ENCODE measurements at regions not wholly inside any gene's neighbourhood (a gene's known extent, or its start where the extent isn't known, plus 50 kb on each side); places are given as distances from the start of the nearest gene placed in this dataset.
A peak's percentile ranks its signal among the peaks of the same experiment; 100 is the strongest.

DNA sequence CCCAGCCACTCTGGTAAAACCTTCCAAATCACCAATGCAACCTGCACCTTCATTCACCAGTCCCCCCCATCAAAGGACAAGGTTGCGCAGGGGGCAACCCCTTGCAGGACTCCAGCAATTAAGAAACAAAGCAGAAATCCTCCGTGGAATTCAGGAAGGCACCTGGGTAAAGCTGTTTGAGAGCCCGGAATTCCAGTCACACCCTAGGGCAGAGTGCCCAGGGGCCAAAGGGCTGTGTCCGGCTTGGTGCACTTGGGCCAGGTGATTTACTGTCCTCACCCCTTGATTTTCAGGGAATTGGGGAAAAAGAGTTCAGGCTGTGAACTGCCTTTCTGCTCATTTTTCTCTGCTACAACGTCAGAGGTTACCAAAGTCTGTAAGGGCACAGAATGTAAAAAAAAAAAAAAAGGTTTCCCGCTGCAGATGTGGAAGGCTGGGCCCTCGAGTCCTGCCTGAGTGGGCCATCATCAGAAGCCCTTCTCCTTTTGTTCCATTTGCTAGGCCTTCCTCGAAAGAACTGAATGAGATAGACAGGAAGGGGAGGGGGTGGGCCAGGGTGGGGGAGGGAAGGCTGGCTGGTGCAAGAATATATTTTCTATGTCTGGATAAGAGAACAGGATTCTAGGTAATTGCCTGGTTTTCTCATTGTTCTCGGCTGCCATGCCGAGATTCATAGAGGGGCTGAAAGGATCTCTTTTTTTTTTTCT is 266.5 kb upstream of the PSMD7 start:
- no peak for DNase-seq

DNA sequence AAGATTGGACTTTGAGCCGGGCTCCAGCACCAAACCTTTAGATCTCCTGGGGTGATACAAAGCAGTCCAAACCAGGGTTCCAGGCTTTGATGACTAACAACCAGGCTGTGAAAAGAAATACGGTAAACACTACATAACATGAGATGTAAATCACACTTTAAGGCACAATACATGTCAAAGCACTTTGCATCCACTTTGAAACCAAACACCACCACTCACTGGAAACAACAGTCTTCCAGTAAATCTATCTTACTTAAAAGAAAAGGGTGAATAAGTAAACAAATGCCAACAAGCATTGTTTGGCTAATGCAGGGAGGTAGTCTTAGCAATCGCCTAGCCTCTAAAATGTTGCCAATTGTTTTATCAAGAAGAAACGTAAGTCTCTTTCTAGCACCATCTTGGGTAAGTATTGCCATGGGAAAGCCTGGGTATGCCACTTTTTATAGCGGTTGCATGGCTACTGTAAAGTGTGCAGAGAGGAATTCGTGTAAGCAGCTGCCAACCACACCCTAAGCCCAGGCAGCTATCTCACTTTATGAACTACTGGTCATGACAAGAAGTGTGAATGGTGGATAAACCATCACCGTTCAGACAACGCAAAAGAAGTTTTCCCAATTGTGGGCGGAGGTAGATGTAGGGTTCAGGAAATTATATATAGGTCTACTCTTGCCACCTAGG is 267.4 kb upstream of the PSMD7 start:
- no peak for DNase-seq

GRCh38 chr16:74026373-74027281 is 270.0 kb upstream of the PSMD7 start:
- DNase-seq, result no peak

- no peak for DNase-seq
These were observed 271.7 kb upstream of the PSMD7 start for GRCh38 chr16:74024953-74025352.

GRCh38 chr16:74020095-74020670 is 276.4 kb upstream of the PSMD7 start:
- DNase-seq, result no peak

DNA sequence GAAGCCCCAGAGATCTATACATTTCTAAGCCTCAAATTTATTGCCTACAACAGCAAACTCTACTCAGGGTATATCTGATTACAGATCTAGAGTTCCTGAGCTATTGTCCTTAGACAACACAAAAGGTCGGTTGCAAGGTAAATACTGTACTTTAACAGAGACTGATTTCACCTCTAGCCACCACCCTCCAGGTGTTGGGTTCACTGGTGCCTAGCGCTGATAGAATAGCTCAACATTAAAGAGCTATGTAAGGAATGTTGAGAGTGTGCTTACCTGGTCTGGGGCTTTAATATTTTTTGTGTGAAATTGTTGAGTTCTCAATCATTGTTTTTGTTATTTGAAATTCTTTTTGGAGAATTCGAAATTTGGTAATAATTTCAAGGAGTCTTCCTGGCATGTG is 277.0 kb upstream of the PSMD7 start:
- DNase-seq, result no peak

GRCh38 chr16:74015953-74016352 is 280.7 kb upstream of the PSMD7 start:
- DNase-seq, result no peak

- no peak for DNase-seq
These were observed 297.9 kb upstream of the PSMD7 start for GRCh38 chr16:73998707-73999106.

DNA sequence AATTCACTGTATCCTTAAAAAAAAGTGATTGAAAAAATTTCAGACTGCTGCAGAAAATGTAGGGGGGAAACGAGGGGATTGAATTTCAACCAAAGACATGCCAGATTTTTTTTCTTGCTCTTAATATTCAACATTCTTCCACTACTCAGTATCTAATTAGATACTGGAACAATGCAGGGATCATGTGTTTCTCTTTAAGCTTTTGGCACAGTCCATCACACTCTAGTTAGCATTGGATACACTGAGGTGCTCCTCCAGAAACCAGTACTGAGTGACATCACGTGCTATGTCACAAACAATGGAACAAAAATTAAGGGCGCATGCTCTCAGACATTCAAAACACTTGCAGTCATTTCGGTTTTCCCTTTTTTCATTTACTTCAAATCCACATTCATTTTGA is 298.6 kb upstream of the PSMD7 start:
- DNase-seq, result no peak

- no peak for DNase-seq
These were observed 299.3 kb upstream of the PSMD7 start for GRCh38 chr16:73997340-73997711.

DNA sequence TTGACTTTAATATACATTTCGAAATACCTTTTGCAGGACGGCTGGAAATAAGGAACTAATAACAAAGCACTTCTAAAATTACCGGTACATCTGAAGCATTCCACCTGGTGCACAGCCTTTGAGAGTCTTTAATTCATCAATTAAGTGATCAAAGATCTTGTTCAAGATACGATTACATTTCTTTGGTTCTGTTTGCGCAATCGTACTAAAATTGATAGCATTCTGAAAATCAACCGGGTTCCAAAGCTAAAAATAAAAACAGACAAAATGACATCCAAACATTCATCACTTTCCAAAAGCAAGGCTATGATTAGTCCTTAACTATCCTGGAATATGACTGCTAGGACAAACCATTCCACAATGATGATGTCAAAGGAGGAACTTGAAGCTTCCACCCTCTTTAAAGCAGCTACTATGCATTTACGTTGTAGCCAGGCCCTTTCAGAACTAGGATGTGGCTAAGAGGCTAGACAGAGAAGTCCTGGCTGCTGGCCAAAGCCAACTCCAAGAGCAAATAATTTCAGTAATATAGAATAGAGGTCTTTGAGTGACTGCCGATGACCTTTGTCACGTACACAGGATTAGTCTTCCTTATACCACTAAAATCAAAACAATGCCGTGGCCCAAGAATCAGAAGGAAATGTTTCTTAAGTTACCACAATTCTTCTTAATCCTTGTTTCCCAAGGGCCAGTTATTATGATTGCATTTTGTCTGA is 299.8 kb upstream of the PSMD7 start:
- DNase-seq, result no peak

DNA sequence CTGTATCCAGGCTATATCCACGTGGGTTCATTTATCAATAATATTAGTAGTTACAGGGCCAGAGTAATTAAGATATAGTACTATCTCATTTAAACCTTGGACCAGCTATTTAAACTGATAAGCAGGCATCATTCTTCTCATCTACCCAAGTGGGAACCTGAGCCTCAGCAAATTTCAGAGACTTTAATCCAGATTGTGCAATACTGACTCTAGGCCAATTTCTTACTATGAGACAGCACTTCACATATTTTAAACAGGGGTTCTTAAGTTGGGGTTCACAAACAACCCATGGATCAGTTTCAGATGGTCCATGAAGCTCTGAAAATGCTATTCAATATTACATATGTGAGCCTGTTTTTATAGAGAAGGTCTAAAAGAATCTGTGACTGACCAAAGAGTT is 302.7 kb upstream of the PSMD7 start:
- DNase-seq, result no peak

GRCh38 chr16:73978407-73978784 is 318.2 kb upstream of the PSMD7 start:
- DNase-seq, result no peak

GRCh38 chr16:73976644-73977043 is 320.0 kb upstream of the PSMD7 start:
- no peak for DNase-seq

- DNase-seq, result no peak
These were observed 323.4 kb upstream of the PSMD7 start for GRCh38 chr16:73973174-73973573.

GRCh38 chr16:73966851-73967250 is 329.8 kb upstream of the PSMD7 start:
- DNase-seq, result no peak

GRCh38 chr16:73965591-73965990 is 331.0 kb upstream of the PSMD7 start:
- no peak for DNase-seq

GRCh38 chr16:73956587-73957494 is 339.8 kb upstream of the PSMD7 start:
- peak; percentile 83 for DNase-seq

- DNase-seq, result no peak
These were observed 340.9 kb upstream of the PSMD7 start for GRCh38 chr16:73955702-73956101.

DNA sequence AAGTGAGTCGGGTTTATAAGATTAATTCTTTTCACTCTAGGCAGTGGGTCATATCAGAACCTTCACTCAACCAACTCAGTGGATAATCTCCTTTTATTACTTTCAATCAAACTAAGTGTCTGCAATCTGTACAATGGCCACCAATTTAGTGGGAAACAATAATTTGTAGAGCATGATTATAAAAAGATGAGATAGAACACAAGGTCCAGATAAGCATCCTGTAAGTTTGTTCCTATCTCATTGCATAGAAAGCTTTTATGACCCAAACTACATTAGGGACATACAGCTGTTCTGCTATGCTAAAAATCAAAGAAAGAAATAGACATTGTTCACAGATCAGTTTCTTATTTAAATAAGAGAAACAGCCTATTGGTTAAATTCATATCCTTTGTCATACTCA is 341.4 kb upstream of the PSMD7 start:
- DNase-seq, result no peak

- DNase-seq, result peak; percentile 70
These were observed 345.1 kb upstream of the PSMD7 start for GRCh38 chr16:73951481-73951880.

Data from right forelimb (tissue), 1 donor.